OCI-LY3 (cell line): ENCODE measurements at regions not wholly inside any gene's neighbourhood (a gene's known extent, or its start where the extent isn't known, plus 50 kb on each side); places are given as distances from the start of the nearest gene placed in this dataset.

Experiments
- H2AFZ ChIP-seq: fragments of 200-600, 300-600 bp; shearing (Covaris generic); 2 replicates; pipeline ENCODE4 v1.6.0; 2014; ENCODE audit warnings: antibody characterized with exemption, low read depth, low read length
- H3K27ac ChIP-seq: fragments of 200-600, 300-600 bp; sonication (generic); 2 replicates; pipeline ENCODE4 v1.5.1; 2014; ENCODE audit warnings: mild to moderate bottlenecking, low read length, moderate library complexity, mixed read lengths
- H3K27me3 ChIP-seq: fragments of 200-600, 300-600 bp; sonication (generic); 2 replicates; pipeline ENCODE4 v1.6.1; 2014; ENCODE audit warnings: low read depth, low read length, mixed read lengths
- H3K36me3 ChIP-seq: fragments of 200-600, 300-600 bp; sonication (generic); replicated peaks from 2 replicates; pipeline ENCODE3; 2014; ENCODE audit warnings: low read depth, low read length, mixed read lengths
- H3K4me1 ChIP-seq: fragments of 300-600, 200-600 bp; sonication (generic); 2 replicates; pipeline ENCODE4 v1.6.1; 2014; ENCODE audit warnings: low read length, mixed read lengths
- H3K4me2 ChIP-seq: fragments of 200-600, 300-600 bp; sonication (generic); 2 replicates; pipeline ENCODE4 v1.6.1; 2014; ENCODE audit warnings: low read length, mixed read lengths
- H3K4me3 ChIP-seq: fragments of 300-600, 200-600 bp; sonication (generic); 2 replicates; pipeline ENCODE4 v1.5.1; 2014; ENCODE audit warnings: antibody characterized with exemption, mild to moderate bottlenecking, low read length, moderate library complexity
- H3K79me2 ChIP-seq: fragments of 300-600, 200-600 bp; shearing (Covaris generic); 2 replicates; pipeline ENCODE4 v1.6.1; 2014; ENCODE audit warnings: mild to moderate bottlenecking, low read length, mixed read lengths
- H3K9ac ChIP-seq: fragments of 300-600, 200-600 bp; shearing (Covaris generic); 2 replicates; pipeline ENCODE4 v1.6.0; 2014; ENCODE audit warnings: mild to moderate bottlenecking, low read length, moderate library complexity
- H3K9me3 ChIP-seq: fragments of 200-600, 300-600 bp; shearing (Covaris generic); 2 replicates; pipeline ENCODE4 v1.6.1; 2014; ENCODE audit warnings: low read length, mixed read lengths; ENCODE audit not compliant: insufficient read depth
- H4K20me1 ChIP-seq: fragments of 200-600, 300-600 bp; sonication (generic); 2 replicates; pipeline ENCODE4 v1.6.1; 2016; ENCODE audit warnings: low read length, mixed read lengths; ENCODE audit not compliant: insufficient read depth
- CTCF ChIP-seq: fragments of 200-600, 300-600 bp; sonication (generic); IDR thresholded peaks from 2 replicates; pipeline ENCODE4 v1.5.1; 2014; ENCODE audit warnings: antibody characterized with exemption, low read length, low read depth
- EZH2phosphoT487 ChIP-seq: fragments of 200-600 bp; shearing (Covaris generic); IDR thresholded peaks from 2 replicates; pipeline ENCODE4 v1.6.1; 2018; ENCODE audit warnings: antibody characterized with exemption, mixed run types, low read depth

- H3K4me1 ChIP-seq, result no peaks in the 10 kb centered on the region
- no peak overlapping the region for H3K27ac ChIP-seq
- TF ChIP-seq CTCF (no peak), EZH2phosphoT487 (no peak)
- H3K9me3 ChIP-seq, result peaks cover 4% of the 10 kb centered on the region; the same call in 1 of the 2 replicates
- H3K27me3 ChIP-seq, result no peaks in the 10 kb centered on the region
- H3K79me2 ChIP-seq, result no peaks in the 10 kb centered on the region
- H3K36me3 ChIP-seq, result no peaks in the 10 kb centered on the region
- no peaks in the 10 kb centered on the region for H4K20me1 ChIP-seq
- no peak overlapping the region for H3K4me2 ChIP-seq
- H2AFZ ChIP-seq, result no peak overlapping the region
- no peak overlapping the region for H3K4me3 ChIP-seq
- H3K9ac ChIP-seq, result no peak overlapping the region
Measured at GRCh38 chr18:76144844-76145243, 350.2 kb downstream of the ZNF516 start.

- Histone ChIP-seq H3K27me3 (no peaks in the 10 kb centered on the region), H3K4me1 (no peaks in the 10 kb centered on the region), H3K79me2 (no peaks in the 10 kb centered on the region), H3K9ac (no peak overlapping the region), H3K36me3 (no peaks in the 10 kb centered on the region), H4K20me1 (no peaks in the 10 kb centered on the region), H3K4me2 (no peak overlapping the region), H3K27ac (no peak overlapping the region), H2AFZ (no peak overlapping the region), H3K4me3 (no peak overlapping the region), H3K9me3 (peaks cover 4% of the 10 kb centered on the region; the same call in 1 of the 2 replicates)
- TF ChIP-seq EZH2phosphoT487 (no peak), CTCF (no peak)
Measured at GRCh38 chr18:76142611-76143010, 352.4 kb downstream of the ZNF516 start.

- Histone ChIP-seq H4K20me1 (no peaks in the 10 kb centered on the region), H3K79me2 (no peaks in the 10 kb centered on the region), H3K4me3 (no peak overlapping the region), H3K9me3 (peaks cover 4% of the 10 kb centered on the region; the same call in 1 of the 2 replicates), H3K27me3 (no peaks in the 10 kb centered on the region), H3K4me1 (no peaks in the 10 kb centered on the region), H3K4me2 (no peak overlapping the region), H3K27ac (no peak overlapping the region), H3K36me3 (no peaks in the 10 kb centered on the region), H3K9ac (no peak overlapping the region), H2AFZ (no peak overlapping the region)
- TF ChIP-seq CTCF (no peak), EZH2phosphoT487 (no peak)
Measured at GRCh38 chr18:76139844-76140243, 355.2 kb downstream of the ZNF516 start.

GRCh38 chr18:76137216-76137615 lies 357.8 kb downstream of the ZNF516 start:
- no peak overlapping the region for H3K27ac ChIP-seq
- no peaks in the 10 kb centered on the region for H3K27me3 ChIP-seq
- no peaks in the 10 kb centered on the region for H3K4me1 ChIP-seq
- no peaks in the 10 kb centered on the region for H3K36me3 ChIP-seq
- H4K20me1 ChIP-seq, result no peaks in the 10 kb centered on the region
- no peak for TF ChIP-seq EZH2phosphoT487
- TF ChIP-seq CTCF, result no peak
- no peak overlapping the region for H2AFZ ChIP-seq
- no peak overlapping the region for H3K4me3 ChIP-seq
- no peaks in the 10 kb centered on the region; the same call in 1 of the 2 replicates for H3K9me3 ChIP-seq
- H3K4me2 ChIP-seq, result no peak overlapping the region
- no peaks in the 10 kb centered on the region for H3K79me2 ChIP-seq
- no peak overlapping the region for H3K9ac ChIP-seq
